HFFc6 (cell line): ENCODE measurements at regions not wholly inside any gene's neighbourhood (a gene's known extent, or its start where the extent isn't known, plus 50 kb on each side); places are given as distances from the start of the nearest gene placed in this dataset.

Experiments
- DNase-seq: peaks from one replicate; pipeline ENCODE4 v3.0.0-alpha.2; 2018
- H3K27ac Mint-ChIP-seq: 2 replicates; pipeline ENCODE4 v1.8.0; 2020; ENCODE audit warnings: mild to moderate bottlenecking, mixed read lengths
- H3K27me3 Mint-ChIP-seq: 2 replicates; pipeline ENCODE4 v1.8.0; 2021; ENCODE audit warnings: mild to moderate bottlenecking, moderate library complexity, mixed read lengths; ENCODE audit not compliant: insufficient read depth
- H3K36me3 Mint-ChIP-seq: 2 replicates; pipeline ENCODE4 v1.8.0; 2021; ENCODE audit warnings: low read depth, mixed read lengths
- H3K4me1 Mint-ChIP-seq: 2 replicates; pipeline ENCODE4 v1.8.0; 2020; ENCODE audit warnings: low read depth, mixed read lengths
- H3K4me3 Mint-ChIP-seq: 2 replicates; pipeline ENCODE4 v1.8.0; 2020; ENCODE audit warnings: mild to moderate bottlenecking, moderate library complexity, mixed read lengths
- H3K9me3 Mint-ChIP-seq: 2 replicates; pipeline ENCODE4 v1.8.0; 2020; ENCODE audit warnings: mild to moderate bottlenecking, mixed read lengths
- TF ChIP-seq, protein P1 (sequence below): fragments of 200-600 bp; sonication (generic); IDR thresholded peaks from 2 replicates; pipeline ENCODE4 v1.5.0; 2021; ENCODE audit warnings: antibody characterized with exemption, mild to moderate bottlenecking

DNA sequence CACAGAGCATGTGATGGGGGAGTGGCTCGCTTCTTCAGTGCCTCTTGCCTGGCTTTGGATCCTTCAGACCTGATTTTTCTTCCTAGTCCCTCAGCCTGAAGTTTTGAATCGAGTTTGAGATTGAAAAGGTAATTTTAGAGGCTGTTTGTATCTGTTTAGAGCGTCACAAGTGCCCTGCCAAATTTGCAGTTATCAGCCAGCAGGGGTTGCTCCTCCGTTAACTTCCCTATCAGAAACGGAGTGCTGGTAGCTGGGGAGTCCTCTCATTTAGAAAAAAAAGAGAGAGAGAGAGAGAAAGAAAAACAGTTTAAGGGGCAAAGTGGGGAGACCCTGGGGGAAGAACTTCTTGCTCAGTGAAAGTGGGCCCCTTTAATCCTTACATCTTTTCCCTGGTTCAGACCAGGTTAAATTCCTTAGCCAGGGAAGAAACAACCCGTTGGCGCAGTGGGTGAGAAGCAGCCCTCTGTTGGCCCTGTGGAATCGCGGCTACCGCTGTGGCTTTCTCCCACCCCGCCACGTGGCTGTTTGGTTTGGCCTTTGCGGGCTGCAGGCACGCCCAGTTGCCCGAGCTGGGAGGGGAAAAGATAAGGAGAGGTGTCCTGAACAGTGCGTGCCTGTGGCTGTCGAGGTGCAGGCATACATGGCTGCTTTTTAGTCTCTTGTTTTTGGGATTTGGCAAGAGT lies 576.7 kb upstream of the ACO1 start:
- no peak for DNase-seq
- TF ChIP-seq, protein P1, sequence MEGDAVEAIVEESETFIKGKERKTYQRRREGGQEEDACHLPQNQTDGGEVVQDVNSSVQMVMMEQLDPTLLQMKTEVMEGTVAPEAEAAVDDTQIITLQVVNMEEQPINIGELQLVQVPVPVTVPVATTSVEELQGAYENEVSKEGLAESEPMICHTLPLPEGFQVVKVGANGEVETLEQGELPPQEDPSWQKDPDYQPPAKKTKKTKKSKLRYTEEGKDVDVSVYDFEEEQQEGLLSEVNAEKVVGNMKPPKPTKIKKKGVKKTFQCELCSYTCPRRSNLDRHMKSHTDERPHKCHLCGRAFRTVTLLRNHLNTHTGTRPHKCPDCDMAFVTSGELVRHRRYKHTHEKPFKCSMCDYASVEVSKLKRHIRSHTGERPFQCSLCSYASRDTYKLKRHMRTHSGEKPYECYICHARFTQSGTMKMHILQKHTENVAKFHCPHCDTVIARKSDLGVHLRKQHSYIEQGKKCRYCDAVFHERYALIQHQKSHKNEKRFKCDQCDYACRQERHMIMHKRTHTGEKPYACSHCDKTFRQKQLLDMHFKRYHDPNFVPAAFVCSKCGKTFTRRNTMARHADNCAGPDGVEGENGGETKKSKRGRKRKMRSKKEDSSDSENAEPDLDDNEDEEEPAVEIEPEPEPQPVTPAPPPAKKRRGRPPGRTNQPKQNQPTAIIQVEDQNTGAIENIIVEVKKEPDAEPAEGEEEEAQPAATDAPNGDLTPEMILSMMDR, result no peak
- Mint-ChIP-seq H3K36me3 (no peaks in the 10 kb centered on the region), H3K4me3 (no peak overlapping the region), H3K27me3 (no peaks in the 10 kb centered on the region; the same call in 1 of the 2 replicates), H3K9me3 (peaks cover 34% of the 10 kb centered on the region), H3K27ac (no peak overlapping the region), H3K4me1 (no peaks in the 10 kb centered on the region)

DNA sequence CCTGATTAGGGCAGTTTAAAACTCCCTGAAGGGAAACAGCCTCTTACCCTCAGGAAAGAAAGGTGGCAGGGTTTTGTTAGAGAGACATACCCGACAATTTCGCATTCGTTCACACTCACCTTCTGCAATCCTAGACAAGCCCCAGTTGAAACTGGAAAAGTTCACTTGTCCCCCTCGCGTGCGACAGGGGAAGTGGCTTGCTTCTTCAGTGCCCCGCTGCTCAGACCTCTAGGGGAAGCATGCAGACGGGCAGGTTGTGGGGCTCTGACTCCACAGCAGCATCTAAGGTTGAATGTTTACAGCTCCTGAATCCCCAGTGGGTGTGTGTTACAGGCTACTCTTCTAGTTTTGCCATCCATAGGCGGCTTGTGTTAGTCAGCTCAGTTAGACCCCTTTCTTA lies 575.7 kb upstream of the ACO1 start:
- no peaks in the 10 kb centered on the region; the same call in 1 of the 2 replicates for H3K27me3 Mint-ChIP-seq
- peaks cover 32% of the 10 kb centered on the region for H3K9me3 Mint-ChIP-seq

DNA sequence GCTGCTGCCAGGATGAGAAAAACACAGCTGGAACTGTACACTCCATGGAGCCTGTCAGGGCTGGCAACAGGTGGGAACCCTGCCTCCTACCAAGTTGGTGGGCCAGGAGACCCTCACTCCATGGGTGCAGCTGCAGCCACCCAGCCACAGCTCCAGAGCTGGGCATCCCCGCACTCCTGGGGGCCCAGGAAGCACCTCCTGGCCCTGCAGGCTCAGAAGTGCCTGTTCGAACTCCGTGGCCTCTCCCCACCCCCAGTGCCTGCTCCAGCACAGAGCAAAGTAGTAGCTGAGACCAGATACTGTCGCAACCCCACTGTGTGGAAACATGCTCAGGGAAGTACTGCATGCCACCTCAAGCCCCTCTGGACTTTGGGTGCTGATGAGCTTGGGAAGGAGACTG lies 564.0 kb upstream of the ACO1 start:
- Mint-ChIP-seq H3K9me3 (peaks cover 20% of the 10 kb centered on the region), H3K27ac (no peak overlapping the region), H3K4me1 (no peaks in the 10 kb centered on the region), H3K4me3 (no peak overlapping the region), H3K27me3 (no peaks in the 10 kb centered on the region), H3K36me3 (no peaks in the 10 kb centered on the region)
- TF ChIP-seq, protein P1, result no peak
- no peak for DNase-seq

More for the DNA sequence above, 575.7 kb upstream of the ACO1 start:
- Mint-ChIP-seq H3K4me3 (no peak overlapping the region), H3K36me3 (no peaks in the 10 kb centered on the region), H3K27ac (no peak overlapping the region), H3K4me1 (no peaks in the 10 kb centered on the region)
- TF ChIP-seq, protein P1, result no peak
- DNase-seq, result no peak

DNA sequence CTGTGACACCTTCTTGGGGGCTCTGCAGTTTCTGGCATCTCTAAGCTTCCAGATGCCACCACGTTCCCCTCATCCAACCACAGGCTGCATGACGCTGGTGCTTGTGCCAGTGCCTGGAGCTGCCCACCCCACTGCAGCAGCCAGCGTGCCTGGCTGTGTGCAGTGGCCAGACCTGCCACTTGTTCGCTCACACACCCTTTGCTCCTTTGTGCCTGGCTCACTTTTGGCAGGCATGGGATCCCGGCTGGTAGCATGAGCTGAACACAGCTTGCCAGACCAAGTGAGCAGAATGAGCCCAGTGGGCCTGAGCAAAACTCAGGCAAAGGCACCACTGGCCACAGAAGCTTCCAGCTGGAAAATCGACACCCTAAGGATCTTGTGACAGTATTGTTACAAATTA lies 562.9 kb upstream of the ACO1 start:
- no peak for DNase-seq
- no peak overlapping the region for H3K4me3 Mint-ChIP-seq
- H3K27me3 Mint-ChIP-seq, result no peaks in the 10 kb centered on the region
- H3K4me1 Mint-ChIP-seq, result no peaks in the 10 kb centered on the region
- peaks cover 25% of the 10 kb centered on the region for H3K9me3 Mint-ChIP-seq
- TF ChIP-seq, protein P1, result no peak
- H3K36me3 Mint-ChIP-seq, result no peaks in the 10 kb centered on the region
- H3K27ac Mint-ChIP-seq, result no peak overlapping the region

DNA sequence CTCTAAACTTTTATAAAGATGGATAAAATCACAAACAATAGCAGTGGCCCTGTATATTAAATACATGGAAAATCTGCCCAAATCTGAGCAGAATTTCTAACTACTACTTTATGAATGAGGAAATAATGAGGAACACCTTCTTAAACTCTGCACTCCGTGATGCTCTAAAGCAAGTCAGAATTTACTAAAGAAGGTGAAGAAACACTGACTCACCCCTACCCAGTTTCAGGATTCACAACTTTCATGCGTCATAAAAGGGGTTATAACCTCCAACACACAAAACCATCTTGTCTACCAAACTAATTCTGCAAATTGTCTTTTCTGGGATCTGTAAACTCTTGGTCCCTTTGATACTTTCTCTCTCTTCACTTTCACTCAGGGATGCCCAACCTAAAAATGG lies 561.1 kb upstream of the ACO1 start:
- DNase-seq, result no peak
- Mint-ChIP-seq H3K27ac (no peak overlapping the region), H3K36me3 (no peaks in the 10 kb centered on the region), H3K4me1 (no peaks in the 10 kb centered on the region), H3K9me3 (peaks cover 25% of the 10 kb centered on the region), H3K27me3 (no peaks in the 10 kb centered on the region), H3K4me3 (no peak overlapping the region)
- TF ChIP-seq, protein P1, result no peak
